Neuronal stem cell (in vitro differentiated cells): ENCODE measurements at regions not wholly inside any gene's neighbourhood (a gene's known extent, or its start where the extent isn't known, plus 50 kb on each side); places are given as distances from the start of the nearest gene placed in this dataset.
A peak's percentile ranks its signal among the peaks of the same experiment; 100 is the strongest.

Experiments
- DNase-seq: peaks from one replicate; pipeline ENCODE4 v3.0.0-alpha.2; 2013; ENCODE audit warnings: low spot score
- H2AFZ ChIP-seq: one replicate; pipeline ENCODE4 v1.6.1; 2013; ENCODE audit warnings: mild to moderate bottlenecking, low read length, inconsistent platforms
- H2AK5ac ChIP-seq: 2 replicates; pipeline ENCODE4 v1.6.1; 2013; ENCODE audit warnings: low read depth, mild to moderate bottlenecking, inconsistent platforms, low read length, moderate library complexity, mixed read lengths
- H2BK120ac ChIP-seq: 2 replicates; pipeline ENCODE4 v1.6.1; 2013; ENCODE audit warnings: low read depth, mild to moderate bottlenecking, inconsistent platforms, low read length, moderate library complexity, mixed read lengths
- H2BK12ac ChIP-seq: one replicate; pipeline ENCODE4 v1.6.1; 2013; ENCODE audit warnings: low read length, inconsistent platforms
- H2BK15ac ChIP-seq: 2 replicates; pipeline ENCODE4 v1.6.1; 2013; ENCODE audit warnings: mild to moderate bottlenecking, low read length, inconsistent platforms, mixed read lengths
- H2BK5ac ChIP-seq: one replicate; pipeline ENCODE4 v1.6.1; 2013; ENCODE audit warnings: inconsistent platforms, mild to moderate bottlenecking, low read length, moderate library complexity
- H3K14ac ChIP-seq: one replicate; pipeline ENCODE4 v1.6.1; 2013; ENCODE audit warnings: low read length, inconsistent platforms
- H3K18ac ChIP-seq: 2 replicates; pipeline ENCODE4 v1.6.1; 2013; ENCODE audit warnings: low read length, inconsistent platforms
- H3K23ac ChIP-seq: 2 replicates; pipeline ENCODE4 v1.6.1; 2013; ENCODE audit warnings: low read depth, mild to moderate bottlenecking, mixed read lengths, low read length, inconsistent platforms; ENCODE audit not compliant: poor library complexity
- H3K27ac ChIP-seq: replicated peaks from 3 replicates; pipeline ENCODE4 v1.5.1; 2013; ENCODE audit warnings: low read length, inconsistent platforms
- H3K27me3 ChIP-seq, 3 experiments: 2 replicates each; pipeline ENCODE4 v1.6.1; 2013; ENCODE audit warnings: low read length in 3 of 3, mild to moderate bottlenecking in 2 of 3, inconsistent platforms in 1 of 3, low read depth in 1 of 3, mixed read lengths in 1 of 3, moderate library complexity in 1 of 3; ENCODE audit not compliant: control insufficient read depth in 3 of 3, insufficient read depth in 3 of 3
- H3K36me3 ChIP-seq, 2 donors: replicated peaks in 1 of 2; 2 replicates each; pipeline ENCODE4 v1.6.1; 2013; ENCODE audit warnings: low read length in 2 of 2; ENCODE audit not compliant: control insufficient read depth in 2 of 2, insufficient read depth in 2 of 2
- H3K4ac ChIP-seq: 2 replicates; pipeline ENCODE4 v1.6.1; 2013; ENCODE audit warnings: inconsistent platforms, mild to moderate bottlenecking, low read length, moderate library complexity
- H3K4me1 ChIP-seq, 2 donors: 1 replicate in 1 of 2; 2 replicates in 1 of 2; pipeline ENCODE4 v1.6.1; 2013; ENCODE audit warnings: low read length in 2 of 2, low read depth in 1 of 2; ENCODE audit not compliant: control insufficient read depth in 2 of 2, insufficient read depth in 1 of 2
- H3K4me2 ChIP-seq: one replicate; pipeline ENCODE4 v1.6.1; 2013; ENCODE audit warnings: mild to moderate bottlenecking, low read length, inconsistent platforms; ENCODE audit not compliant: insufficient read depth, poor library complexity, severe bottlenecking
- H3K4me3 ChIP-seq, 2 donors: 2 replicates each; pipeline ENCODE4 v1.5.1; 2013; ENCODE audit warnings: low read length in 2 of 2, mild to moderate bottlenecking in 2 of 2, inconsistent platforms in 1 of 2, moderate library complexity in 1 of 2
- H3K79me1 ChIP-seq: one replicate; pipeline ENCODE4 v1.6.1; 2013; ENCODE audit warnings: low read depth, mild to moderate bottlenecking, inconsistent platforms, low read length, moderate library complexity
- H3K9ac ChIP-seq: one replicate; pipeline ENCODE4 v1.6.1; 2013; ENCODE audit warnings: mild to moderate bottlenecking, low read depth, low read length, inconsistent platforms; ENCODE audit not compliant: poor library complexity
- H3K9me3 ChIP-seq, 2 donors: replicated peaks in 1 of 2; 2 replicates each; pipeline versions ENCODE3 to v1.6.1; 2013; ENCODE audit warnings: low read length in 2 of 2, mild to moderate bottlenecking in 2 of 2, inconsistent platforms in 1 of 2, low read depth in 1 of 2, mixed read lengths in 1 of 2, moderate library complexity in 1 of 2; ENCODE audit not compliant: control insufficient read depth in 2 of 2, insufficient read depth in 1 of 2
- H4K8ac ChIP-seq: one replicate; pipeline ENCODE4 v1.6.1; 2013; ENCODE audit warnings: low read depth, mild to moderate bottlenecking, inconsistent platforms, low read length, moderate library complexity
- H4K91ac ChIP-seq: one replicate; pipeline ENCODE4 v1.6.1; 2013; ENCODE audit warnings: low read length, low read depth, mild to moderate bottlenecking, inconsistent platforms; ENCODE audit not compliant: poor library complexity
- WGBS, 2 donors: extraction: QIAGEN DNeasy Blood & Tissue Kit; methylation state at CpG; one replicate each; pipeline ENCODE4 v1.1.7; 2013; ENCODE audit warnings: missing lambda C conversion rate in 2 of 2, mixed read lengths in 1 of 2; ENCODE audit not compliant: insufficient read length in 2 of 2, insufficient replicate concordance in 1 of 2; ENCODE audit errors: extremely low coverage in 2 of 2; 5-methylcytosine and 5-hydroxymethylcytosine counted together

DNA sequence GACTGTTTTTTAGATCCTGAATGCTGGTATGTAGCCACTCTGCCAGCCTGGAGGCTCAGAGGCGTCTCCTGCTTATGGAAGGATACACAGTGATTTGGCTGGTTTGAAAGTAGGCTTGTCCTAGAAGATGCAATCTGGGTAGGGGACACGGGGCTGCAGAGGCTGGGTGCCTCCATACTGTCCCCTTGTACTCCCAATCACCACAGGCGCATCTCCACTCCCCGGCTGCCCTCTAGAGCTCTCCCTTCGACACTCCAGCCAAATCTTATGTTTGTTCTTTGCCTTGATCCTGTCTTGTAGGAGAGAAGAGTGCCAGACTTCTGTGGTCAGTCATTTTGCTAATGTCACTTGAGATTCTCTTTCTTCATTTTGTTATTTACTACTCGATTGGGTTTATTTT lies 168.8 kb upstream of the THRB start:
- DNase-seq: no peak
- H3K4ac ChIP-seq: no peak overlapping the region
- no peak overlapping the region for H3K4me3 ChIP-seq
- H3K23ac ChIP-seq: no peak overlapping the region
- no peak overlapping the region for H2BK15ac ChIP-seq
- no peak overlapping the region for H3K18ac ChIP-seq
- no peak overlapping the region for H3K27ac ChIP-seq
- H4K91ac ChIP-seq: no peak overlapping the region
- peak overlapping the region; percentile 4 for H2BK5ac ChIP-seq
- no peak overlapping the region for H4K8ac ChIP-seq
- no peak overlapping the region for H2BK120ac ChIP-seq
- no peak overlapping the region for H3K4me2 ChIP-seq
- no peak overlapping the region for H3K9ac ChIP-seq
- no peaks in the 10 kb centered on the region for H3K9me3 ChIP-seq
- no peaks in the 10 kb centered on the region for H3K27me3 ChIP-seq
- H3K4me1 ChIP-seq: no peaks in the 10 kb centered on the region
- H3K36me3 ChIP-seq: no peaks in the 10 kb centered on the region
- no CpG with 5 or more reads among the region's 6 CpGs for WGBS, 2 donors
- H2AK5ac ChIP-seq: no peak overlapping the region
- no peak overlapping the region for H2BK12ac ChIP-seq
- no peak overlapping the region for H3K14ac ChIP-seq
- H2AFZ ChIP-seq: no peak overlapping the region
- no peaks in the 10 kb centered on the region for H3K79me1 ChIP-seq

- WGBS, 2 donors: no CpG with 5 or more reads among the region's 3 CpGs
- no peak overlapping the region for H2BK120ac ChIP-seq
- H3K27ac ChIP-seq: no peak overlapping the region
- no peak overlapping the region for H2AFZ ChIP-seq
- H2AK5ac ChIP-seq: no peak overlapping the region
- H3K9me3 ChIP-seq: no peaks in the 10 kb centered on the region
- H2BK12ac ChIP-seq: no peak overlapping the region
- H3K27me3 ChIP-seq: no peaks in the 10 kb centered on the region
- H3K4me3 ChIP-seq: no peak overlapping the region
- H3K14ac ChIP-seq: no peak overlapping the region
- H3K79me1 ChIP-seq: no peaks in the 10 kb centered on the region
- no peak overlapping the region for H3K9ac ChIP-seq
- no peak for DNase-seq
- H3K4me1 ChIP-seq: no peaks in the 10 kb centered on the region
- H4K8ac ChIP-seq: no peak overlapping the region
- no peak overlapping the region for H3K4ac ChIP-seq
- no peak overlapping the region for H2BK15ac ChIP-seq
- no peaks in the 10 kb centered on the region for H3K36me3 ChIP-seq
- H4K91ac ChIP-seq: no peak overlapping the region
- H2BK5ac ChIP-seq: no peak overlapping the region
- no peak overlapping the region for H3K4me2 ChIP-seq
- H3K18ac ChIP-seq: no peak overlapping the region
- H3K23ac ChIP-seq: no peak overlapping the region
Observed at GRCh38 chr3:24668039-24668438, 173.4 kb upstream of the THRB start.

- Histone ChIP-seq H2AFZ (no peak overlapping the region), H3K27ac (no peak overlapping the region), H2AK5ac (no peak overlapping the region), H3K4ac (no peak overlapping the region), H3K4me1 (no peaks in the 10 kb centered on the region), H2BK120ac (no peak overlapping the region), H4K8ac (no peak overlapping the region), H3K23ac (no peak overlapping the region), H3K4me3 (no peak overlapping the region), H3K9ac (no peak overlapping the region), H3K27me3 (no peaks in the 10 kb centered on the region), H3K4me2 (no peak overlapping the region), H2BK5ac (no peak overlapping the region), H3K36me3 (no peaks in the 10 kb centered on the region), H3K14ac (no peak overlapping the region), H3K79me1 (no peaks in the 10 kb centered on the region), H2BK15ac (no peak overlapping the region), H3K9me3 (no peaks in the 10 kb centered on the region), H3K18ac (no peak overlapping the region), H2BK12ac (no peak overlapping the region), H4K91ac (no peak overlapping the region)
- WGBS, 2 donors: no CpG with 5 or more reads among the region's 3 CpGs
- DNase-seq: no peak
Observed at GRCh38 chr3:24670871-24671270, 176.2 kb upstream of the THRB start.

DNA sequence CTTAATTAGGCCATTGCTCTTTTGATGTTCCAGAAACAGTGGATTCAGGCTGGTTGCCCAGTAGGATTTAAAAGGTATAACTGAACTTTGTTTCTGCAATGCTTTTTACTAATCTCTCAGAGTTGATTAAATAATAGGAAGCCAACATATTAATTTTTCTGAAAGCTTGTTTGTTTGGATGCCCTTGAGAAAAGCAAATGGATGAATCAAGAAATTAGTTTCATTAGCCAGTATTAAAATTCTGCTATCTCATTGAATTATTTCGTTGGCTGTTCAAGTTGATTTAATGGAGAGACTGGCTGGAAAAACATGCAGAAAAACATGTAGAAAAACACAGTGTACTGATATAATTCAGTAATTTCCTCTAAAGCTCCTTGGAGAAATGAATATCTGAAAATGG lies 178.9 kb upstream of the THRB start:
- WGBS, 2 donors: no CpG with 5 or more reads among the region's 1 CpG
- no peaks in the 10 kb centered on the region for H3K4me1 ChIP-seq
- no peak overlapping the region for H3K4ac ChIP-seq
- no peak overlapping the region for H2BK120ac ChIP-seq
- no peak overlapping the region for H2BK12ac ChIP-seq
- H3K36me3 ChIP-seq: no peaks in the 10 kb centered on the region
- no peaks in the 10 kb centered on the region for H3K79me1 ChIP-seq
- H3K27me3 ChIP-seq: no peaks in the 10 kb centered on the region
- H3K23ac ChIP-seq: no peak overlapping the region
- no peak overlapping the region for H4K8ac ChIP-seq
- no peak overlapping the region for H3K14ac ChIP-seq
- no peak overlapping the region for H3K9ac ChIP-seq
- no peak overlapping the region for H3K27ac ChIP-seq
- H4K91ac ChIP-seq: no peak overlapping the region
- DNase-seq: no peak
- no peak overlapping the region for H2AK5ac ChIP-seq
- no peak overlapping the region for H2BK15ac ChIP-seq
- H3K9me3 ChIP-seq: no peaks in the 10 kb centered on the region
- no peak overlapping the region for H3K4me2 ChIP-seq
- H2AFZ ChIP-seq: no peak overlapping the region
- no peak overlapping the region for H3K18ac ChIP-seq
- no peak overlapping the region for H3K4me3 ChIP-seq
- H2BK5ac ChIP-seq: no peak overlapping the region
